C4-2B (cell line): ENCODE measurements at regions not wholly inside any gene's neighbourhood (a gene's known extent, or its start where the extent isn't known, plus 50 kb on each side); places are given as distances from the start of the nearest gene placed in this dataset.

Source experiments
- H3K27ac ChIP-seq: fragments of 450-650 bp; 2 replicates; pipeline ENCODE4 v1.5.1; 2017
- CTCF ChIP-seq: fragments of 450-650 bp; conservative IDR thresholded peaks from 2 replicates; pipeline ENCODE4 v1.5.1; 2017; ENCODE audit warnings: mild to moderate bottlenecking
- ZFX ChIP-seq: fragments of 450-650 bp; IDR thresholded peaks from 2 replicates; pipeline ENCODE4 v1.6.1; 2017

DNA sequence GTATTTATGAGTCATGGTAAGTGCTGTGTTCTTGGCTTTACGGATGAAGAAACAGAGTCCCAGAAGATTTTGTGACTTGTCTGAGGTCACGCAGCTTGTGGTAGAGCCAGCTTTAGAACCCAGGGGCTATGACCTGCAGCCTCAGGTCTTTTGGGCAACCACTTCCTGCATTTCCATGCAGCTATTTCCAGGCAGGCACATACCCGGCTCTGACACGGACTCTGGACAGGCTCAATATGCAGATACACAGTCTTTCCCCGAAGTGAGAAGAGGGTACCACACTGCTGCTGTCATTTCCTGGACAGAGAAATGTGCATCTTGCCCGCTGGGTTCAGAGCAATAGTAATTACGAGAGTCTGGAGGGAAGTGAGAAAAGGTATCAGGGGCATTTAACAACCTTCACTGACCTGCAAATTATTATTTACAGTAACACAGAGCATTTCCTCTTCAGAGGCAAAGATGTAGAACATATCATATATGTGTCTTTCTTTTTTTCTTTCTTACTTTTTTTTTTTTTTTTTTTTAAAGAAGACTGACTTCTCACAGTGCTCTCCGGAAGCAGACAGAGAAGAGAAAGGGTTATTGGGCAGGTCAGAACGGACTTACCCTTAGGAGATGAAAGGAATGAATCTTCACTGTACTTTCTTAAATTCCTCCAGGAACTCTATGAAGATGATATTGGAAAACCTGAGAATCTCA is 185.1 kb downstream of the CLIC5 start:
- no peak overlapping the region for H3K27ac ChIP-seq
- no peak for TF ChIP-seq ZFX
- no peak for TF ChIP-seq CTCF

DNA sequence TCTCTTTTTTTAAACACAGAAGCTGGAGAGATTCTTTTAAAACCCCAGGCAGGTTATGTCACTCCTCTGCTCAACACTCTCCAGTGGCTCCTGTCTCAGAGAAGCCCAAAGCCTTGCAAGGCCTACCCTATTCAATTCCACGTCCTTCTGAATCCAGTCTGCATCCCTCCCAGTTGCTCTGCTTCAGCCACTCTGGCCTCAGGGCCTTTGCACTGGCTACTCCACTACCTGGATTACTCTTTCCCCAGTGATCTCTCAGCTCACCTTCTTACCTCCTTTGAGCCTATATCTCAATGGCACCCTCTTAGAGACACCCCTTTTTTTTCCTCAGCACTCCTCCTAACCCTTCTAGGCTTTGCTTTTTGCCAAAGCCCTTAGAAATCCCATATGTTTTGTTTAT is 185.8 kb downstream of the CLIC5 start:
- H3K27ac ChIP-seq: no peak overlapping the region
- TF ChIP-seq ZFX: no peak
- no peak for TF ChIP-seq CTCF

GRCh38 chr6:45827952-45828530 is 187.6 kb downstream of the CLIC5 start:
- no peak overlapping the region; the same call in 1 of the 2 replicates for H3K27ac ChIP-seq
- TF ChIP-seq CTCF: no peak
- TF ChIP-seq ZFX: no peak

- TF ChIP-seq CTCF (no peak), ZFX (no peak)
- no peak overlapping the region for H3K27ac ChIP-seq
Observed at GRCh38 chr6:45822873-45823272, 192.8 kb downstream of the CLIC5 start.

DNA sequence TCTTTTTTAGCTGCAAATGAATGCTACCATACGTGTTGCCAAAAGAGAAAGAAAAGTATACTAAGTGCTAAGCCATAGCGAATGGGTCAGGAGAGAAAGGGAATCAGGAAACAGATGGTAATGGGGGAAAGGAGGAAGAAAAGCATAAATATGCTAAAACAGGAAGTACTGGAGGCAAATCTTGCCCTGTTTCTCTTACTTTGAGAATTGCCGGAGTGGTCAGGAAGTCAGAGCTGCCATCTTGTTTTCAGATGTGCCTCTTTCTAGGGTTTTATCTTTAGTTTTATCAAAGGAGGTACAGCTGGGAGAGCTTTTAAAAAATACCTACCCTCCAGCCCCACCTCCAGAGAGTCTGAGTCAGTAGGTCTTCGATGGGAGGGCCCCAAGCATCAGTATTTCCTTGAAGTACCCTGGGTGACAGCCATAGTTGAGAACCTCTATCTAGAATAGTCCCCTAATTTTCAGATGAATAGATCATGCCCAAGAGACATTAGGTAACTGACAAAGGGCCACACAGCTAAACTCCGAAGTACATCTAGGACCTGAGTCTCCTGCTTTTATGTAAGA is 193.3 kb downstream of the CLIC5 start:
- no peak for TF ChIP-seq CTCF
- no peak for TF ChIP-seq ZFX
- H3K27ac ChIP-seq: no peak overlapping the region

DNA sequence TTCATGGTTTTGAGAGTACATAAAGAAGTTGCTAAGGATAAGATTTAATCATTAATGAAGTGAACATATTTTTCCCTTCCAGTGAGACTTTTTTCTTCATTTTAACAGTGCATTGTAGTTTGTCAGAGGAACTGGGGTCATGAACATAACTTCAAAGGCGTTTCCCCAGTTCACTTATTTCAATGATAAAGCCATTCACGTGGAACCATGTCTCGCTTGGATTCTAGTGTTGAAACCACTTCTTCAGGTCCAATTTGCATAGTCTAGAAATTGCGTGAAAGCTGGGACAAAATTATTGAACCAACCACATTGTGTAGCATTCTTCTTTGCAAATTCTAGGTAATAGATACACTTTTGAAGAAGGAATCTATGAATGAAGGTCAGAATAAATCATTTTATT is 197.0 kb downstream of the CLIC5 start:
- no peak overlapping the region for H3K27ac ChIP-seq
- TF ChIP-seq ZFX: no peak
- TF ChIP-seq CTCF: no peak

DNA sequence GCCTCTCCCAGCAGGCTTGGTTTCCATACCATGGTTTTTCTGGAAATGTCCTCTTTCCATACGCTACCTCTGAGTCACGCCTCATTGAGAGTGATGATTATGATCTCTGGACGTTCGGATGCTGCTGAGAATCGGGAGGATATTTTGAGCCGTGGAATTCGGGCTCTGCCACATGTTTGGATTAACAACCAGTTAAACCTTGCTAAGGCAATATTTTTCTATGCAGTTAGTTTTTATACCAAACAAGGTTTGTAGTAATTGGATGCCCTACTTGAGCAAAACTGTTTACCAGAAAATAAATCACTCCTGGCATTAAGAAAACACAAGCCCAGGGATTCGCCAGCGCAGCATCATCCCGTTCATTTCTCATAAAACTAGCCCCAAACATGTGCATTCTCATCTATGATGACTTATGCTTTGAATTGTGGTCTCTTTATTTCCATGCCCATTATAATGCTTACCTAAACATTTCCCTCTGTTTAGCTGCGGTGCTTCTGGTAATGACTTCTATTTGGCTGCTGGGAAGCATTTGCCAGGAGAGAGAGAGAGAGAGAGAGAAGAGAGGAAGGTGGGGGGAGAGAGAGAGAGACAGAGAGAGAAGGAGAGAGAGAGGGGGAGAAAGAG is 198.9 kb downstream of the CLIC5 start:
- no peak overlapping the region for H3K27ac ChIP-seq
- TF ChIP-seq CTCF (no peak), ZFX (no peak)
